ENCODE measurements at regions not wholly inside any gene's neighbourhood (a gene's known extent, or its start where the extent isn't known, plus 50 kb on each side); places are given as distances from the start of the nearest gene placed in this dataset.

- ChIA-PET CTCF (interaction anchor here (0.6 to 1.7 kb wide), 5 partner anchors 10 to 166 kb away, joined by 3 to 7 read pairs (median 3); no protein-coding TSS in a partner anchor), POLR2A (interaction anchor here (0.6 to 1.5 kb wide), 5 partner anchors 8 to 167 kb away, joined by 3 to 6 read pairs (median 3); no protein-coding TSS in a partner anchor)
- no peak overlapping the region for H3K9ac ChIP-seq
- H2AFZ ChIP-seq (ENCODE audit: low read depth): no peak overlapping the region
- TF ChIP-seq RXRA (IDR thresholded peaks at IDR 0.05; ENCODE audit: borderline replicate concordance, low read depth) (no peak), FOXJ3 (CRISPR knock-in tag; IDR thresholded peaks at IDR 0.05) (0 out of 2 replicates have a peak, but pooled peaks have one; percentile 6), GABPA (IDR thresholded peaks at IDR 0.05; ENCODE audit: low read depth) (no peak), EP300 (IDR thresholded peaks at IDR 0.05; ENCODE audit: borderline replicate concordance in 1 of 2, low read depth in 1 of 2, low read length in 1 of 2) (peak in 1 of 2 experiments; percentile 32; a peak in 1 of 4 replicates), RAD21 (IDR thresholded peaks at IDR 0.05; ENCODE audit: low read length) (peak; percentile 30)
- no peaks in the 10 kb centered on the region for H3K79me2 ChIP-seq (ENCODE audit: insufficient read depth)
- no peak overlapping the region for H3K4me2 ChIP-seq
- no peaks in the 10 kb centered on the region for H3K9me3 ChIP-seq
- 75% methylated on average over 16 of the region's 24 CpGs for whole genome bisulfite sequencing (ENCODE audit: low lambda C conversion rate)
- no peaks in the 10 kb centered on the region for H3K36me3 ChIP-seq (replicated peaks in 1 of 2; ENCODE audit: control insufficient read depth in 1 of 2, insufficient read depth in 2 of 2, low read length in 1 of 2)
- H4K20me1 ChIP-seq (ENCODE audit: insufficient read depth): no peaks in the 10 kb centered on the region
- H3K4me3 ChIP-seq (ENCODE audit: low read depth in 2 of 2, low read length in 1 of 2): no peak overlapping the region
- peak overlapping the region in 1 of 2 experiments; percentile 99; a peak in 2 of 4 replicates for H3K27ac ChIP-seq (ENCODE audit: low read depth in 2 of 2, low read length in 1 of 2)
- H3K27me3 ChIP-seq (ENCODE audit: insufficient read depth): no peaks in the 10 kb centered on the region
- no peaks in the 10 kb centered on the region for H3F3A ChIP-seq (replicated peaks; ENCODE audit: insufficient read depth)
- DNase-seq: peak; percentile 81
- no peaks in the 10 kb centered on the region for H3K9me2 ChIP-seq
- peaks cover 0 to 57% of the 10 kb centered on the region in 2 experiments; a peak in 2 of 4 replicates for H3K4me1 ChIP-seq (ENCODE audit: control insufficient read depth in 1 of 2, insufficient read depth in 2 of 2, low read depth in 1 of 2, low read length in 1 of 2)
Observed at GRCh38 chr2:128449226-128450061, 130.8 kb upstream of the HS6ST1 start.

GRCh38 chr2:128450211-128451024, 131.8 kb upstream of the HS6ST1 start:
- no peak overlapping the region for H3K9ac ChIP-seq
- WGBS (ENCODE audit: low lambda C conversion rate): 42% methylated on average over 4 of the region's 14 CpGs
- DNase-seq: peak; percentile 86
- TF ChIP-seq TAF1 (IDR thresholded peaks at IDR 0.05; ENCODE audit: borderline replicate concordance, low read depth, low read length) (no peak), RFX5 (IDR thresholded peaks at IDR 0.05; ENCODE audit: low read length) (no peak), JUND (IDR thresholded peaks at IDR 0.05) (no peak), FOXJ3 (CRISPR knock-in tag; IDR thresholded peaks at IDR 0.05) (peak; percentile 62; the same call in 1 of the 2 replicates), ELF1 (IDR thresholded peaks at IDR 0.05) (no peak), CHD2 (IDR thresholded peaks at IDR 0.05; ENCODE audit: low read length, partially characterized antibody) (peak; percentile 48), GABPA (IDR thresholded peaks at IDR 0.05; ENCODE audit: low read depth) (no peak), CTCF (IDR thresholded peaks at IDR 0.05) (no peak), RXRA (IDR thresholded peaks at IDR 0.05; ENCODE audit: borderline replicate concordance, low read depth) (no peak), REST (IDR thresholded peaks at IDR 0.05; ENCODE audit: low read depth, low read length) (no peak), NRF1 (IDR thresholded peaks at IDR 0.05; ENCODE audit: low read depth, low read length) (no peak), FOXM1 (IDR thresholded peaks at IDR 0.05; ENCODE audit: low read depth) (no peak), PBX3 (IDR thresholded peaks at IDR 0.05) (no peak), POLR2AphosphoS5 (IDR thresholded peaks at IDR 0.05; ENCODE audit: low read depth, low read length) (no peak)

More at GRCh38 chr2:128450211-128451024, 131.8 kb upstream of the HS6ST1 start:
- Histone ChIP-seq H3K27ac (ENCODE audit: low read depth in 2 of 2, low read length in 1 of 2) (peak overlapping the region in 1 of 2 experiments; percentile 99; a peak in 2 of 4 replicates), H3F3A (replicated peaks; ENCODE audit: insufficient read depth) (no peaks in the 10 kb centered on the region), H3K79me2 (ENCODE audit: insufficient read depth) (no peaks in the 10 kb centered on the region), H3K9me3 (no peaks in the 10 kb centered on the region), H3K4me1 (ENCODE audit: control insufficient read depth in 1 of 2, insufficient read depth in 2 of 2, low read depth in 1 of 2, low read length in 1 of 2) (peaks cover 0 to 47% of the 10 kb centered on the region in 2 experiments; a peak in 2 of 4 replicates), H3K4me3 (ENCODE audit: low read depth in 2 of 2, low read length in 1 of 2) (no peak overlapping the region), H3K9me2 (no peaks in the 10 kb centered on the region), H3K4me2 (no peak overlapping the region), H2AFZ (ENCODE audit: low read depth) (no peak overlapping the region), H3K36me3 (replicated peaks in 1 of 2; ENCODE audit: control insufficient read depth in 1 of 2, insufficient read depth in 2 of 2, low read length in 1 of 2) (no peaks in the 10 kb centered on the region), H3K27me3 (ENCODE audit: insufficient read depth) (no peaks in the 10 kb centered on the region), H4K20me1 (ENCODE audit: insufficient read depth) (no peaks in the 10 kb centered on the region)
- CTCF ChIA-PET: interaction anchor here (0.7 to 1.7 kb wide), 8 partner anchors 9 to 132 kb away, joined by 3 to 7 read pairs (median 4); no protein-coding TSS in a partner anchor
- POLR2A ChIA-PET: interaction anchor here (0.6 to 1.5 kb wide), 5 partner anchors 9 to 103 kb away, joined by 3 to 6 read pairs (median 4); no protein-coding TSS in a partner anchor

Measured in SK-N-SH (cell line).